H9 (cell line): ENCODE measurements at regions not wholly inside any gene's neighbourhood (a gene's known extent, or its start where the extent isn't known, plus 50 kb on each side); places are given as distances from the start of the nearest gene placed in this dataset.

Experiments
- DNase-seq: peaks from one replicate; pipeline ENCODE4 v3.0.0-alpha.2; 2017
- H2AFZ ChIP-seq: one replicate; pipeline ENCODE4 v1.6.1; 2013; ENCODE audit warnings: mild to moderate bottlenecking, low read length, control low read depth, moderate library complexity
- H2AK5ac ChIP-seq: 2 replicates; pipeline ENCODE4 v1.6.1; 2013; ENCODE audit warnings: low read length, control low read depth, mixed read lengths; ENCODE audit not compliant: insufficient read length
- H2BK120ac ChIP-seq: one replicate; pipeline ENCODE4 v1.6.1; 2013; ENCODE audit warnings: low read depth, mild to moderate bottlenecking, low read length, control low read depth, inconsistent platforms; ENCODE audit not compliant: poor library complexity, severe bottlenecking
- H2BK12ac ChIP-seq: 2 replicates; pipeline ENCODE4 v1.6.1; 2013; ENCODE audit warnings: low read length, control low read depth, mixed read lengths, low read depth; ENCODE audit not compliant: insufficient read length
- H2BK15ac ChIP-seq: 2 replicates; pipeline ENCODE4 v1.6.1; 2013; ENCODE audit warnings: low read depth, low read length, control low read depth
- H2BK20ac ChIP-seq: one replicate; pipeline ENCODE4 v1.6.1; 2013; ENCODE audit warnings: low read depth, mild to moderate bottlenecking, low read length, control low read depth, inconsistent platforms; ENCODE audit not compliant: poor library complexity, severe bottlenecking
- H2BK5ac ChIP-seq: 2 replicates; pipeline ENCODE4 v1.6.1; 2013; ENCODE audit warnings: low read length, control low read depth, mixed read lengths; ENCODE audit not compliant: insufficient read length
- H3K14ac ChIP-seq: 2 replicates; pipeline ENCODE4 v1.6.1; 2013; ENCODE audit warnings: low read length, control low read depth; ENCODE audit not compliant: insufficient read depth
- H3K18ac ChIP-seq: 2 replicates; pipeline ENCODE4 v1.6.1; 2013; ENCODE audit warnings: low read depth, mild to moderate bottlenecking, mixed read lengths, low read length, control low read depth; ENCODE audit not compliant: insufficient read length
- H3K23ac ChIP-seq: 2 replicates; pipeline ENCODE4 v1.6.1; 2013; ENCODE audit warnings: low read length, control low read depth, mixed read lengths, low read depth; ENCODE audit not compliant: insufficient read length
- H3K23me2 ChIP-seq: 2 replicates; pipeline ENCODE4 v1.6.1; 2013; ENCODE audit warnings: low read depth, mild to moderate bottlenecking, mixed read lengths, low read length, control low read depth; ENCODE audit not compliant: insufficient read length, poor library complexity, severe bottlenecking
- H3K27ac ChIP-seq: 2 replicates; pipeline ENCODE4 v1.5.1; 2013; ENCODE audit warnings: low read length, control low read depth, mixed read lengths, low read depth; ENCODE audit not compliant: insufficient read length
- H3K27me3 ChIP-seq: 2 replicates; pipeline ENCODE4 v1.6.1; 2013; ENCODE audit warnings: low read length, control low read depth, inconsistent platforms; ENCODE audit not compliant: insufficient read depth
- H3K4ac ChIP-seq: 2 replicates; pipeline ENCODE4 v1.6.1; 2013; ENCODE audit warnings: low read depth, mild to moderate bottlenecking, control low read depth, inconsistent platforms, low read length, moderate library complexity
- H3K4me1 ChIP-seq: 2 replicates; pipeline ENCODE4 v1.6.1; 2013; ENCODE audit warnings: low read length, control low read depth, inconsistent platforms; ENCODE audit not compliant: insufficient read depth
- H3K4me2 ChIP-seq: 2 replicates; pipeline ENCODE4 v1.6.1; 2013; ENCODE audit warnings: low read length, control low read depth, mixed read lengths; ENCODE audit not compliant: insufficient read length, insufficient read depth
- H3K56ac ChIP-seq: 2 replicates; pipeline ENCODE4 v1.6.1; 2013; ENCODE audit warnings: low read depth, mild to moderate bottlenecking, mixed read lengths, low read length, control low read depth; ENCODE audit not compliant: insufficient read length
- H3K79me1 ChIP-seq: 2 replicates; pipeline ENCODE4 v1.6.1; 2013; ENCODE audit warnings: low read depth, mild to moderate bottlenecking, moderate library complexity, low read length, control low read depth, inconsistent platforms; ENCODE audit not compliant: insufficient read depth, poor library complexity, severe bottlenecking
- H3K79me2 ChIP-seq: 2 replicates; pipeline ENCODE4 v1.6.1; 2013; ENCODE audit warnings: low read length, control low read depth, inconsistent platforms; ENCODE audit not compliant: insufficient read depth
- H3K9ac ChIP-seq: 2 replicates; pipeline ENCODE4 v1.6.1; 2013; ENCODE audit warnings: low read length, control low read depth, mixed read lengths; ENCODE audit not compliant: insufficient read length; ENCODE audit errors: extremely low read depth
- H3K9me3 ChIP-seq: one replicate; pipeline ENCODE4 v1.6.1; 2013; ENCODE audit warnings: low read depth, low read length, inconsistent platforms; ENCODE audit not compliant: control insufficient read depth
- H3T11ph ChIP-seq: one replicate; pipeline ENCODE4 v1.6.1; 2013; ENCODE audit warnings: mild to moderate bottlenecking, low read length, control low read depth, inconsistent platforms
- H4K20me1 ChIP-seq: one replicate; pipeline ENCODE4 v1.6.1; 2013; ENCODE audit not compliant: control insufficient read depth, insufficient read length, insufficient read depth
- H4K5ac ChIP-seq: 2 replicates; pipeline ENCODE4 v1.6.1; 2013; ENCODE audit warnings: low read depth, mild to moderate bottlenecking, mixed read lengths, low read length, control low read depth; ENCODE audit not compliant: insufficient read length
- H4K8ac ChIP-seq: replicated peaks from 2 replicates; pipeline ENCODE4 v1.6.1; 2013; ENCODE audit warnings: low read length, control low read depth, mixed read lengths, low read depth; ENCODE audit not compliant: insufficient read length
- H4K91ac ChIP-seq: 2 replicates; pipeline ENCODE4 v1.6.1; 2013; ENCODE audit warnings: low read depth, mild to moderate bottlenecking, moderate library complexity, mixed read lengths, low read length, control low read depth; ENCODE audit not compliant: insufficient read length
- H3K27ac Mint-ChIP-seq, 3 experiments: 2 replicates in 2 of 3; 3 replicates in 1 of 3; pipeline ENCODE4 v1.8.0; 2020 to 2021; ENCODE audit warnings: mixed read lengths in 3 of 3, mild to moderate bottlenecking in 1 of 3, moderate library complexity in 1 of 3
- H3K27me3 Mint-ChIP-seq: 2 replicates; pipeline ENCODE4 v1.8.0; 2021; ENCODE audit warnings: low read depth, mild to moderate bottlenecking, moderate library complexity, mixed read lengths
- H3K36me3 Mint-ChIP-seq, 3 experiments: 2 replicates in 2 of 3; 3 replicates in 1 of 3; pipeline ENCODE4 v1.8.0; 2020 to 2021; ENCODE audit warnings: low read depth in 3 of 3, mixed read lengths in 3 of 3; ENCODE audit not compliant: insufficient read depth in 1 of 3
- H3K4me1 Mint-ChIP-seq, 2 experiments: 2 replicates each; pipeline ENCODE4 v1.8.0; 2020; ENCODE audit warnings: mixed read lengths in 2 of 2
- H3K4me3 Mint-ChIP-seq, 2 experiments: 2 replicates in 1 of 2; 3 replicates in 1 of 2; pipeline ENCODE4 v1.8.0; 2020 to 2021; ENCODE audit warnings: mild to moderate bottlenecking in 2 of 2, mixed read lengths in 2 of 2, moderate library complexity in 1 of 2
- H3K9me3 Mint-ChIP-seq, 2 experiments: 2 replicates in 1 of 2; 3 replicates in 1 of 2; pipeline ENCODE4 v1.8.0; 2020; ENCODE audit warnings: mild to moderate bottlenecking in 2 of 2, mixed read lengths in 2 of 2, moderate library complexity in 1 of 2
- WGBS: extraction: QIAGEN DNeasy Blood & Tissue Kit; methylation state at CpG from one replicate; pipeline ENCODE4 v1.1.7; 2013; ENCODE audit warnings: missing lambda C conversion rate, low lambda C conversion rate, mixed read lengths; ENCODE audit not compliant: insufficient read length; ENCODE audit errors: extremely low coverage; 5-methylcytosine and 5-hydroxymethylcytosine counted together
- TF ChIP-seq, protein P1 (sequence below): fragments of 200-600 bp; sonication (generic); conservative IDR thresholded peaks from 3 replicates; pipeline ENCODE4 v1.8.0; 2021; ENCODE audit warnings: antibody characterized with exemption, mild to moderate bottlenecking

DNA sequence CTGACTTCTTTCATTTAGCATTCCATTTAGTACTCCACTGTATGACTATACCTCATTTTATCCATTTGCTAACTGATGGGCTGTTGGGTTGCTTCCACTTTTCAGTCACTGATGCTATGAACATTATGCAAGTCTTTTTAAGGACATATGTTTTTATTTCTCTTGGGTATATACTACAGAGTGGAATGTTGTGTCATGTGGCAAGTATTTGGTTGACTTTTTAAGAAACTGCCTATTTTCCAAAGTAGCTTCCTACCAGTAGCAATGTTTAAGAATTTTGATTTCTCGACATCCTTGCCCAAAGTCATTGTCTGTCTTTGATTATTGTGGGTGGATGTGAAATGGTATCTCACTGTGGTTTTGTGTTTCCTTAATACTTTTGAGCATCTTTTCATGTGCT, 110.1 kb upstream of the TPM1 start:
- no peak overlapping the region for H3K4me2 ChIP-seq

More for the DNA sequence above, 110.1 kb upstream of the TPM1 start:
- Histone ChIP-seq H3K23me2 (no peaks in the 10 kb centered on the region), H2BK120ac (no peak overlapping the region), H2AFZ (no peak overlapping the region), H3K14ac (no peak overlapping the region), H3K27me3 (no peaks in the 10 kb centered on the region), H3K27ac (no peak overlapping the region), H2BK5ac (no peak overlapping the region), H4K91ac (no peak overlapping the region), H3K23ac (no peak overlapping the region), H3T11ph (no peak overlapping the region), H3K18ac (no peak overlapping the region), H3K56ac (no peak overlapping the region), H2BK20ac (no peak overlapping the region), H4K8ac (no peak overlapping the region), H4K20me1 (no peaks in the 10 kb centered on the region), H4K5ac (no peak overlapping the region), H3K9me3 (no peaks in the 10 kb centered on the region), H3K79me1 (no peaks in the 10 kb centered on the region), H3K4ac (no peak overlapping the region), H2AK5ac (no peak overlapping the region), H3K4me1 (no peaks in the 10 kb centered on the region), H3K9ac (no peak overlapping the region), H2BK15ac (no peak overlapping the region), H3K79me2 (0 out of 2 replicates have a peak, but pooled peaks cover 2% of the 10 kb centered on the region), H2BK12ac (no peak overlapping the region)
- H3K36me3 Mint-ChIP-seq = no peaks in the 10 kb centered on the region
- no peaks in the 10 kb centered on the region for H3K27me3 Mint-ChIP-seq
- H3K9me3 Mint-ChIP-seq = no peaks in the 10 kb centered on the region
- TF ChIP-seq, protein P1, sequence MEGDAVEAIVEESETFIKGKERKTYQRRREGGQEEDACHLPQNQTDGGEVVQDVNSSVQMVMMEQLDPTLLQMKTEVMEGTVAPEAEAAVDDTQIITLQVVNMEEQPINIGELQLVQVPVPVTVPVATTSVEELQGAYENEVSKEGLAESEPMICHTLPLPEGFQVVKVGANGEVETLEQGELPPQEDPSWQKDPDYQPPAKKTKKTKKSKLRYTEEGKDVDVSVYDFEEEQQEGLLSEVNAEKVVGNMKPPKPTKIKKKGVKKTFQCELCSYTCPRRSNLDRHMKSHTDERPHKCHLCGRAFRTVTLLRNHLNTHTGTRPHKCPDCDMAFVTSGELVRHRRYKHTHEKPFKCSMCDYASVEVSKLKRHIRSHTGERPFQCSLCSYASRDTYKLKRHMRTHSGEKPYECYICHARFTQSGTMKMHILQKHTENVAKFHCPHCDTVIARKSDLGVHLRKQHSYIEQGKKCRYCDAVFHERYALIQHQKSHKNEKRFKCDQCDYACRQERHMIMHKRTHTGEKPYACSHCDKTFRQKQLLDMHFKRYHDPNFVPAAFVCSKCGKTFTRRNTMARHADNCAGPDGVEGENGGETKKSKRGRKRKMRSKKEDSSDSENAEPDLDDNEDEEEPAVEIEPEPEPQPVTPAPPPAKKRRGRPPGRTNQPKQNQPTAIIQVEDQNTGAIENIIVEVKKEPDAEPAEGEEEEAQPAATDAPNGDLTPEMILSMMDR = no peak
- H3K4me1 Mint-ChIP-seq = peaks cover 10 to 15% of the 10 kb centered on the region in 2 experiments
- H3K4me3 Mint-ChIP-seq = no peak overlapping the region
- H3K27ac Mint-ChIP-seq = no peak overlapping the region
- DNase-seq = no peak
- no CpG with 5 or more reads among the region's 1 CpG for WGBS
